OCI-LY1 (cell line): ENCODE measurements at regions not wholly inside any gene's neighbourhood (a gene's known extent, or its start where the extent isn't known, plus 50 kb on each side); places are given as distances from the start of the nearest gene placed in this dataset.
"Not testable (repeated sequence)": the region's sequence is repeated elsewhere in the genome, so short reads cannot be mapped to it uniquely, and the experiment has no call there.

Experiments
- H2AFZ ChIP-seq: fragments of 200-600 bp; sonication (generic), shearing (Covaris generic); 2 replicates; pipeline ENCODE4 v1.6.0; 2014; ENCODE audit warnings: antibody characterized with exemption, mild to moderate bottlenecking, low read length
- H3F3A ChIP-seq: fragments of 200-600 bp; sonication (generic), shearing (Covaris generic); 2 replicates; pipeline ENCODE4 v1.6.0; 2014; ENCODE audit warnings: mild to moderate bottlenecking, antibody characterized with exemption, low read length, moderate library complexity; ENCODE audit not compliant: insufficient read depth
- H3K27ac ChIP-seq: fragments of 200-600 bp; sonication (generic); 2 replicates; pipeline ENCODE4 v1.5.1; 2014; ENCODE audit warnings: low read length, mixed run types, mild to moderate bottlenecking, low read depth; ENCODE audit not compliant: poor library complexity, severe bottlenecking
- H3K27me3 ChIP-seq: fragments of 200-600 bp; sonication (generic); 2 replicates; pipeline ENCODE4 v1.6.0; 2014; ENCODE audit warnings: antibody characterized with exemption, mild to moderate bottlenecking, low read length, moderate library complexity; ENCODE audit not compliant: insufficient read depth
- H3K36me3 ChIP-seq: fragments of 200-600 bp; sonication (generic); 2 replicates; pipeline ENCODE4 v1.6.1; 2014; ENCODE audit warnings: mild to moderate bottlenecking, antibody characterized with exemption, low read length, moderate library complexity, mixed read lengths; ENCODE audit not compliant: insufficient read depth
- H3K4me1 ChIP-seq: fragments of 200-600 bp; sonication (generic); 2 replicates; pipeline ENCODE4 v1.5.1; 2014; ENCODE audit warnings: mild to moderate bottlenecking, low read length, moderate library complexity; ENCODE audit not compliant: insufficient read depth, severe bottlenecking
- H3K4me2 ChIP-seq: fragments of 200-600 bp; sonication (generic), shearing (Covaris generic); 2 replicates; pipeline ENCODE4 v1.6.1; 2014; ENCODE audit warnings: low read length
- H3K4me3 ChIP-seq: fragments of 200-600 bp; sonication (generic); 2 replicates; pipeline ENCODE4 v1.5.1; 2014; ENCODE audit warnings: low read length, low read depth, mild to moderate bottlenecking, mixed read lengths; ENCODE audit not compliant: poor library complexity, severe bottlenecking
- H3K79me2 ChIP-seq: fragments of 200-600 bp; shearing (Covaris generic); 2 replicates; pipeline ENCODE4 v1.6.1; 2016; ENCODE audit warnings: mixed run types, low read length, mixed read lengths; ENCODE audit not compliant: insufficient read depth
- H3K9ac ChIP-seq: fragments of 200-600 bp; sonication (generic), shearing (Covaris generic); 2 replicates; pipeline ENCODE4 v1.6.1; 2014; ENCODE audit warnings: mild to moderate bottlenecking, low read length, mixed read lengths
- H3K9me2 ChIP-seq: fragments of 200-600 bp; sonication (generic), shearing (Covaris generic); 2 replicates; pipeline ENCODE4 v1.6.1; 2014; ENCODE audit warnings: low read depth, mild to moderate bottlenecking, low read length, mixed read lengths
- H3K9me3 ChIP-seq: fragments of 200-600 bp; shearing (Covaris generic); 2 replicates; pipeline ENCODE4 v1.6.1; 2014; ENCODE audit warnings: low read length, mixed read lengths
- H4K20me1 ChIP-seq: fragments of 200-600 bp; sonication (generic), shearing (Covaris generic); 2 replicates; pipeline ENCODE4 v1.6.0; 2016; ENCODE audit warnings: mild to moderate bottlenecking, low read length; ENCODE audit not compliant: insufficient read depth
- CTCF ChIP-seq: fragments of 200-600 bp; sonication (generic), shearing (Covaris generic); IDR thresholded peaks from 2 replicates; pipeline ENCODE4 v1.5.1; 2017; ENCODE audit warnings: mild to moderate bottlenecking, antibody characterized with exemption, low read length, moderate library complexity, mixed read lengths
- EZH2 ChIP-seq: fragments of 200-600 bp; sonication (generic), shearing (Covaris generic); IDR thresholded peaks from 2 replicates; pipeline ENCODE4 v1.8.0; 2017; ENCODE audit warnings: borderline replicate concordance, mixed run types, mild to moderate bottlenecking, antibody characterized with exemption, low read length, moderate library complexity, mixed read lengths

- H3K27me3 ChIP-seq = no peaks in the 10 kb centered on the region
- H2AFZ ChIP-seq = no peak overlapping the region
- H3K79me2 ChIP-seq = no peaks in the 10 kb centered on the region
- TF ChIP-seq CTCF = no peak
- no peak for TF ChIP-seq EZH2
- no peaks in the 10 kb centered on the region for H4K20me1 ChIP-seq
- H3K9me3 ChIP-seq = no peaks in the 10 kb centered on the region
- H3K27ac ChIP-seq = no peak overlapping the region
- H3K9me2 ChIP-seq = no peaks in the 10 kb centered on the region
- H3K36me3 ChIP-seq = no peaks in the 10 kb centered on the region
- H3K9ac ChIP-seq = no peak overlapping the region
- H3K4me2 ChIP-seq = no peak overlapping the region
- H3F3A ChIP-seq = no peaks in the 10 kb centered on the region
- no peaks in the 10 kb centered on the region for H3K4me1 ChIP-seq
- no peak overlapping the region for H3K4me3 ChIP-seq
Observed at GRCh38 chr13:90502762-90503161, 844.7 kb upstream of the MIR17HG start.

- no peaks in the 10 kb centered on the region for H3K27me3 ChIP-seq
- TF ChIP-seq EZH2 = no peak
- no peak for TF ChIP-seq CTCF
Observed at GRCh38 chr13:90510319-90510718, 837.2 kb upstream of the MIR17HG start.

GRCh38 chr13:90511903-90512302 lies 835.6 kb upstream of the MIR17HG start:
- Histone ChIP-seq H4K20me1 (no peaks in the 10 kb centered on the region), H3K9ac (no peak overlapping the region), H3K36me3 (no peaks in the 10 kb centered on the region), H3K27ac (no peak overlapping the region), H2AFZ (no peak overlapping the region), H3K4me1 (no peaks in the 10 kb centered on the region), H3F3A (no peaks in the 10 kb centered on the region), H3K9me3 (no peaks in the 10 kb centered on the region), H3K4me2 (no peak overlapping the region), H3K79me2 (no peaks in the 10 kb centered on the region), H3K27me3 (no peaks in the 10 kb centered on the region), H3K9me2 (no peaks in the 10 kb centered on the region), H3K4me3 (no peak overlapping the region)
- no peak for TF ChIP-seq CTCF
- no peak for TF ChIP-seq EZH2

More at GRCh38 chr13:90510319-90510718, 837.2 kb upstream of the MIR17HG start:
- Histone ChIP-seq H3F3A (no peaks in the 10 kb centered on the region), H3K4me2 (no peak overlapping the region), H3K9me3 (no peaks in the 10 kb centered on the region), H3K27ac (no peak overlapping the region), H3K9ac (no peak overlapping the region), H2AFZ (no peak overlapping the region), H3K4me3 (no peak overlapping the region), H3K79me2 (no peaks in the 10 kb centered on the region), H4K20me1 (no peaks in the 10 kb centered on the region), H3K36me3 (no peaks in the 10 kb centered on the region), H3K4me1 (no peaks in the 10 kb centered on the region), H3K9me2 (no peaks in the 10 kb centered on the region)

GRCh38 chr13:90514712-90515111 lies 832.8 kb upstream of the MIR17HG start:
- not testable (repeated sequence) for H3K27ac ChIP-seq, H3K27me3 ChIP-seq, H4K20me1 ChIP-seq, H2AFZ ChIP-seq, H3K4me3 ChIP-seq, H3K9me3 ChIP-seq, H3K79me2 ChIP-seq, H3K4me2 ChIP-seq, H3F3A ChIP-seq, H3K9me2 ChIP-seq, H3K36me3 ChIP-seq, H3K4me1 ChIP-seq, H3K9ac ChIP-seq
